ENCODE measurements at regions not wholly inside any gene's neighbourhood (a gene's known extent, or its start where the extent isn't known, plus 50 kb on each side); places are given as distances from the start of the nearest gene placed in this dataset.

DNA sequence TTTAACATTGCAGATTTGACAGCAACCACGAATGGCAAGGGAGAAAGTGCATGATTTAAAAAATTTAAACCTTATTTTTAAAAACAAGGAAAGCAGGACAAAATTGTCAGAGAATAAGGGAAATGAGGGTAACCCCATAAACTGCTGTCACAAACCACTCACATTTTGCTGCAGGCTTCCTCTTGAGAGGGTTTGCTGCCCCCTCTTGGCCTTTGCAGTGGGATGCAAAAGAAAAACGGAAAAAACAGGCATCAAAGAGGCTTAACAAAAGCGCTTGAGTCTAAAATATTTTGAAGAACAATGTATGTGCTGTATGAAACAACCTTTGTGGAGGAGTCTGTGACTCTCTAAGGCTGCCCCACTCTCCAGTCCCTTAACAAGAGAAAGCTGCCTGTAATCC lies 91.6 kb downstream of the TMX3 start:
- peak; percentile 87 for DNase-seq (ENCODE audit: insufficient read length, low spot score)
- FAIRE-seq, result peak; percentile 100
- TF ChIP-seq, protein P1, sequence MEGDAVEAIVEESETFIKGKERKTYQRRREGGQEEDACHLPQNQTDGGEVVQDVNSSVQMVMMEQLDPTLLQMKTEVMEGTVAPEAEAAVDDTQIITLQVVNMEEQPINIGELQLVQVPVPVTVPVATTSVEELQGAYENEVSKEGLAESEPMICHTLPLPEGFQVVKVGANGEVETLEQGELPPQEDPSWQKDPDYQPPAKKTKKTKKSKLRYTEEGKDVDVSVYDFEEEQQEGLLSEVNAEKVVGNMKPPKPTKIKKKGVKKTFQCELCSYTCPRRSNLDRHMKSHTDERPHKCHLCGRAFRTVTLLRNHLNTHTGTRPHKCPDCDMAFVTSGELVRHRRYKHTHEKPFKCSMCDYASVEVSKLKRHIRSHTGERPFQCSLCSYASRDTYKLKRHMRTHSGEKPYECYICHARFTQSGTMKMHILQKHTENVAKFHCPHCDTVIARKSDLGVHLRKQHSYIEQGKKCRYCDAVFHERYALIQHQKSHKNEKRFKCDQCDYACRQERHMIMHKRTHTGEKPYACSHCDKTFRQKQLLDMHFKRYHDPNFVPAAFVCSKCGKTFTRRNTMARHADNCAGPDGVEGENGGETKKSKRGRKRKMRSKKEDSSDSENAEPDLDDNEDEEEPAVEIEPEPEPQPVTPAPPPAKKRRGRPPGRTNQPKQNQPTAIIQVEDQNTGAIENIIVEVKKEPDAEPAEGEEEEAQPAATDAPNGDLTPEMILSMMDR (IDR thresholded peaks at IDR 0.05; ENCODE audit: insufficient read depth, missing control alignments), result peak; percentile 93

DNA sequence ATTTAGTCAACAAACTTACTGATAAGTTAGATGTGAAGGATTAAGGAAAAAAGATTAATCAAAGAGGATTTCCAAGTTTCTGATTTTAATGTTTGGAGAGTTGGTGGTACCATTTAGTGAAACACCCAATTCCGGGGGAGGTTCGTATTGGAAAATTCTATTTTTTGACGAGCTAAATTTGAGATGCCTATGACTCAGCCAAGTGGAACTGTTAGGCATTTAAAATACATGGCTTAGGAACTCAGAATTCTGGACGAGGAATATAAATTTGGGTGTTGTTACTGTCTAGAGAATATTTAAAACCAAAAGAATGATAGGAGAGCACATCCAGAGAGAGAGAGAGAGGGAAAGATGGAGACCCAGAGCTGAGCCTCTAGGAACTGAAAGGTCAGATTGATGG lies 103.6 kb downstream of the TMX3 start:
- FAIRE-seq (no peak), DNase-seq (ENCODE audit: insufficient read length, low spot score) (no peak)
- TF ChIP-seq, protein P1 (IDR thresholded peaks at IDR 0.05; ENCODE audit: insufficient read depth, missing control alignments), result no peak

DNA sequence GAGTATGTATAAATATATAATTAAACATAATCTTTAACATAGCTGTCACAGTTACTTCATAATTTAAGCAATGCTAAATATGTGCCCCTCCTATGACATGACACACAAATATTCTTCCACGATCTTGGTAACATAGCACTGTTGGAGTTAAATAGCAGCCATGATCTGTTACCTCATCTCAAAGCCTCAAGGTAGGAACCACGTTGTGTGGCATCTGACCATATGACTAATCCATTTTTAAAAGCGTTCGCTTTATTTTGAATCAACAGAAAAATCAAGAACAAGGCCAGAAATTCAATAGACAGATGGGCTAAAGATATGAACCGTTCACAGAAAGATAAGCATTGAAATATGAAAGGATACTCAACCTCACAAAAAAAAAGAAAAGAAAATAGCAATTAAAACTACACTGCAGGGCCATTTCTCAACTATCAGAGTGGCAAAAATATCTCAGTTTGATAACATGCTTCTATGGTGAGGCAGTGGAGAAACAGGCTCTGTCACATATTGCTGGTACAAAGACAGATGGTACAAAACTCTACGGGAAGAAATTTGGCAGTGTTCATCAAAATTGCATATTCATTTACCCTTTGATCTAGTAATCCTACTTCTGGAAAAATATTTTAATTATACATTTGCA lies 105.9 kb downstream of the TMX3 start:
- no peak for FAIRE-seq
- TF ChIP-seq, protein P1 (IDR thresholded peaks at IDR 0.05; ENCODE audit: insufficient read depth, missing control alignments), result no peak
- DNase-seq (ENCODE audit: insufficient read length, low spot score), result no peak

DNA sequence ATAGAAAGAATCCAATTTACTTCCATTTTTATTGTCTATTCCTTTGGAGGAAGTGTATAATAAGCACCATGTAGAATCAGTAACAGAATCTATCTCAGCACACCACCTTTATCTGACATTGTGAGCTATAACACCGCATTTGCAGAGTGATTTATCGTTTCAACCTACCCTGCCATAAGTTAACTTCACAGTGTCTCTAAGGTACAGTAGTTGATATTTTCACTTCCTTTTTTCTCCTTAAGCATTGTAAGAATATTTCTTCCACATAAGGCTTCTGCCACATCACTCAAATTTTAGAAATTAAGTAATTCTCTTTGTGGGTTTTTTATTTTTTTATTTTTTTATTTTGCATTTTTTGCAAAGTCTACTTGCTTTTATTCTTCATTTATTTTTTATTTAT lies 107.1 kb downstream of the TMX3 start:
- FAIRE-seq, result no peak
- TF ChIP-seq, protein P1 (IDR thresholded peaks at IDR 0.05; ENCODE audit: insufficient read depth, missing control alignments), result no peak

DNA sequence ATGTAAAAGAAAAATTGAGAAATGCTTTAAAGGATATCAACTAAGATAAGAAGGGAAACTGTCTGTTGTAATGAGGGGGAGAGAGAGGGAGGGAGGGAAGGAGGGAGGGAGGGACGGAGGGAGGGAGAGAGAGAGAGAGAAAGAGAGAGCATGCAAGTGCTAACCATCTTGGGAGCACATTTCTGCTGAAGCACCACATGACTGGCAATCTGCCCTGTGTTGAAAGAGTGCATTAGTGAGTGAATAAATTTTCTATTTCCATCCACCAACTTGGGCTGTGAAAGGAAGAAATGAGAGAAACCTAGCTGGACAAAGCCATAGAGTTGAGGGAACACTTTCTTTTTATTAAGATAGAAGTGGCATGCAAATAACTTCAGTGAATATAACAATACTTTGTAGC lies 110.7 kb downstream of the TMX3 start:
- FAIRE-seq (no peak), DNase-seq (ENCODE audit: insufficient read length, low spot score) (no peak)
- TF ChIP-seq, protein P1 (IDR thresholded peaks at IDR 0.05; ENCODE audit: insufficient read depth, missing control alignments), result no peak

More for the DNA sequence above, 107.1 kb downstream of the TMX3 start:
- DNase-seq (ENCODE audit: insufficient read length, low spot score), result no peak

DNA sequence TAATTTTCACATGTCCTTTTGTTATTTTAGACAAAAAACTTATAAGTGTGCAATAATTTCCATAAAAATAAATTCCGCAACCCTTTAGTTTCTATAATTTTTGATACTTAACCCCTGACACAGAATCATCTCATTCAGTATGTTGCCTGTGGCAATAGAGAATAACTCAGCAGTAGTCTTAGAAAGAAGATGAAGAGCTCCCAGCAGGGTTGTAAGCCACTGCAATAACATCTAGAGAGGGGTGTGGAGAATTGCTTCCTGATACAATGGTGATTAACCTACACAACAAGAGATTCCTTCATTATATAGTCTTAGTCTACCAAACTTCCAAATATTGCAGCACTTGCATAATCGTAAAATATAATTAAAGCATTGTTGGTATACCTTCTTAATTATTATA lies 118.9 kb downstream of the TMX3 start:
- DNase-seq (ENCODE audit: insufficient read length, low spot score) (no peak), FAIRE-seq (no peak)
- TF ChIP-seq, protein P1 (IDR thresholded peaks at IDR 0.05; ENCODE audit: insufficient read depth, missing control alignments), result no peak

DNA sequence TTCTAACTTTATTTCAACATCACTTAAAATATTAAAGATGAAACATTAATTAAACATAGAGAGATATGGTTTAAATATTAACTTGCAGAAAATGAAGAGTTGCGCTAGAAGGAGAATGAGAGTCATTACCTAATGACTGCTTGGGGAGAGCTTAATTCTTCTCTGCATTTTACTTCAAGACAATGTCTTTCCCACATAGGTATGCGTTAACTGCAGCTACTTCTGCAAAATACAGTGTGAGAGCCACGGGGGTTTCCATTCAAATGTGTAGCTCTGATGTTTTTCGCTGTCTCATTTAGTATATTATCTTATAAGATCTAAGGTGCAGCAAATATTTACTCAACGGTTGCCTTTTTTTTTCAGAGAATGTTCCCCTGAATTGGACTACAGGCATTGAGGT lies 126.7 kb downstream of the TMX3 start:
- TF ChIP-seq, protein P1 (IDR thresholded peaks at IDR 0.05; ENCODE audit: insufficient read depth, missing control alignments), result no peak
- no peak for DNase-seq (ENCODE audit: insufficient read length, low spot score)
- FAIRE-seq, result no peak

Data from D721Med (cell line).